Raji (cell line): ENCODE measurements at regions not wholly inside any gene's neighbourhood (a gene's known extent, or its start where the extent isn't known, plus 50 kb on each side); places are given as distances from the start of the nearest gene placed in this dataset.

Experiments
- POLR2A ChIP-seq: IDR thresholded peaks from 2 replicates; pipeline ENCODE4 v1.6.1; 2011; ENCODE audit warnings: low read depth, low read length, control low read depth; ENCODE audit not compliant: insufficient read depth

GRCh38 chr15:98311566-98312188 lies 336.7 kb upstream of the IGF1R start:
- no peak for TF ChIP-seq POLR2A

- TF ChIP-seq POLR2A: no peak
Observed at GRCh38 chr15:98312913-98313312, 335.4 kb upstream of the IGF1R start.

GRCh38 chr15:98315971-98316370 lies 332.4 kb upstream of the IGF1R start:
- TF ChIP-seq POLR2A: no peak

GRCh38 chr15:98321896-98322295 lies 326.4 kb upstream of the IGF1R start:
- TF ChIP-seq POLR2A: no peak

- no peak for TF ChIP-seq POLR2A
Observed at GRCh38 chr15:98322581-98322980, 325.8 kb upstream of the IGF1R start.

- TF ChIP-seq POLR2A: no peak
Observed at GRCh38 chr15:98324341-98324970, 323.9 kb upstream of the IGF1R start.

GRCh38 chr15:98326804-98327203 lies 321.5 kb upstream of the IGF1R start:
- TF ChIP-seq POLR2A: no peak

- TF ChIP-seq POLR2A: no peak
Observed at GRCh38 chr15:98330258-98330657, 318.1 kb upstream of the IGF1R start.

- no peak for TF ChIP-seq POLR2A
Observed at GRCh38 chr15:98330692-98331435, 317.5 kb upstream of the IGF1R start.

- no peak for TF ChIP-seq POLR2A
Observed at GRCh38 chr15:98331676-98332075, 316.7 kb upstream of the IGF1R start.

GRCh38 chr15:98333251-98333650 lies 315.1 kb upstream of the IGF1R start:
- TF ChIP-seq POLR2A: no peak

- no peak for TF ChIP-seq POLR2A
Observed at GRCh38 chr15:98342911-98343310, 305.4 kb upstream of the IGF1R start.

- TF ChIP-seq POLR2A: no peak
Observed at GRCh38 chr15:98344591-98344990, 303.7 kb upstream of the IGF1R start.

- no peak for TF ChIP-seq POLR2A
Observed at GRCh38 chr15:98347001-98347400, 301.3 kb upstream of the IGF1R start.

GRCh38 chr15:98347866-98348265 lies 300.5 kb upstream of the IGF1R start:
- TF ChIP-seq POLR2A: no peak

GRCh38 chr15:98350276-98350675 lies 298.1 kb upstream of the IGF1R start:
- no peak for TF ChIP-seq POLR2A
